ENCODE measurements at regions not wholly inside any gene's neighbourhood (a gene's known extent, or its start where the extent isn't known, plus 50 kb on each side); places are given as distances from the start of the nearest gene placed in this dataset.

- Histone ChIP-seq H3K27ac (ENCODE audit: control insufficient read depth, insufficient read depth, low read length) (no peak overlapping the region), H3K4me3 (ENCODE audit: control insufficient read depth in 2 of 3, extremely low read depth in 1 of 3, insufficient read depth in 2 of 3, low read depth in 1 of 3, low read length in 3 of 3) (no peak overlapping the region), H4K20me1 (ENCODE audit: control insufficient read depth, extremely low read depth, insufficient read depth, low read length) (no peaks in the 10 kb centered on the region), H3K4me2 (ENCODE audit: control insufficient read depth, extremely low read depth, insufficient read depth, low read depth, low read length) (no peak overlapping the region), H3K4me1 (ENCODE audit: control insufficient read depth, extremely low read depth, insufficient read depth, low read length) (peaks cover 22% of the 10 kb centered on the region), H3K79me2 (ENCODE audit: control insufficient read depth, insufficient read depth, low read length) (no peaks in the 10 kb centered on the region), H2AFZ (ENCODE audit: control insufficient read depth, low read length) (no peak overlapping the region), H3K36me3 (ENCODE audit: control insufficient read depth in 2 of 2, extremely low read depth in 1 of 2, insufficient read depth in 2 of 2, low read length in 2 of 2) (no peaks in the 10 kb centered on the region), H3K9me3 (ENCODE audit: control insufficient read depth, low read depth, low read length) (no peaks in the 10 kb centered on the region), H3K9me1 (ENCODE audit: control insufficient read depth, extremely low read depth, insufficient read depth, low read length) (no peaks in the 10 kb centered on the region), H3K9ac (ENCODE audit: control insufficient read depth, extremely low read depth, insufficient read depth, low read length) (no peak overlapping the region), H3K27me3 (ENCODE audit: control insufficient read depth, extremely low read depth, insufficient read depth, low read length) (no peaks in the 10 kb centered on the region)
- no peak for DNase-seq (ENCODE audit: low read depth, low spot score)
- dilution Hi-C loops (cut with MboI; ENCODE audit: extremely low pct_ligation_motif_present, low sequenced_read_pairs) = no loop called here
- FAIRE-seq = no peak
- no peak for TF ChIP-seq EZH2 (IDR thresholded peaks at IDR 0.05; ENCODE audit: low read length)
- no peak for TF ChIP-seq CTCF (optimal IDR thresholded peaks at IDR 0.05 in 1 of 3, IDR thresholded peaks at IDR 0.05 in 1 of 3, conservative IDR thresholded peaks at IDR 0.05 in 1 of 3; ENCODE audit: extremely low read depth in 1 of 3, insufficient read depth in 2 of 3, low read length in 3 of 3)
These were observed 282.3 kb downstream of the FOXA2 start for GRCh38 chr20:22302039-22302438.

GRCh38 chr20:22293886-22294285 is 290.5 kb downstream of the FOXA2 start:
- Histone ChIP-seq H3K27me3 (ENCODE audit: control insufficient read depth, extremely low read depth, insufficient read depth, low read length) (no peaks in the 10 kb centered on the region), H3K79me2 (ENCODE audit: control insufficient read depth, insufficient read depth, low read length) (no peaks in the 10 kb centered on the region), H3K9ac (ENCODE audit: control insufficient read depth, extremely low read depth, insufficient read depth, low read length) (no peak overlapping the region), H3K4me3 (ENCODE audit: control insufficient read depth in 2 of 3, extremely low read depth in 1 of 3, insufficient read depth in 2 of 3, low read depth in 1 of 3, low read length in 3 of 3) (no peak overlapping the region), H4K20me1 (ENCODE audit: control insufficient read depth, extremely low read depth, insufficient read depth, low read length) (no peaks in the 10 kb centered on the region), H2AFZ (ENCODE audit: control insufficient read depth, low read length) (no peak overlapping the region), H3K4me2 (ENCODE audit: control insufficient read depth, extremely low read depth, insufficient read depth, low read depth, low read length) (no peak overlapping the region), H3K36me3 (ENCODE audit: control insufficient read depth in 2 of 2, extremely low read depth in 1 of 2, insufficient read depth in 2 of 2, low read length in 2 of 2) (no peaks in the 10 kb centered on the region), H3K4me1 (ENCODE audit: control insufficient read depth, extremely low read depth, insufficient read depth, low read length) (peaks cover 30% of the 10 kb centered on the region), H3K9me3 (ENCODE audit: control insufficient read depth, low read depth, low read length) (no peaks in the 10 kb centered on the region), H3K27ac (ENCODE audit: control insufficient read depth, insufficient read depth, low read length) (no peak overlapping the region), H3K9me1 (ENCODE audit: control insufficient read depth, extremely low read depth, insufficient read depth, low read length) (no peaks in the 10 kb centered on the region)
- dilution Hi-C loops (cut with MboI; ENCODE audit: extremely low pct_ligation_motif_present, low sequenced_read_pairs) = no loop called here
- no peak for FAIRE-seq
- no peak for DNase-seq (ENCODE audit: low read depth, low spot score)
- TF ChIP-seq EZH2 (IDR thresholded peaks at IDR 0.05; ENCODE audit: low read length) (no peak), CTCF (optimal IDR thresholded peaks at IDR 0.05 in 1 of 3, IDR thresholded peaks at IDR 0.05 in 1 of 3, conservative IDR thresholded peaks at IDR 0.05 in 1 of 3; ENCODE audit: extremely low read depth in 1 of 3, insufficient read depth in 2 of 3, low read length in 3 of 3) (no peak)
